SK-N-DZ (cell line): ENCODE measurements at regions not wholly inside any gene's neighbourhood (a gene's known extent, or its start where the extent isn't known, plus 50 kb on each side); places are given as distances from the start of the nearest gene placed in this dataset.

ENCODE experiments used
- DNase-seq: peaks from one replicate; pipeline ENCODE4 v3.0.0-alpha.2; 2015; ENCODE audit warnings: low spot score

DNA sequence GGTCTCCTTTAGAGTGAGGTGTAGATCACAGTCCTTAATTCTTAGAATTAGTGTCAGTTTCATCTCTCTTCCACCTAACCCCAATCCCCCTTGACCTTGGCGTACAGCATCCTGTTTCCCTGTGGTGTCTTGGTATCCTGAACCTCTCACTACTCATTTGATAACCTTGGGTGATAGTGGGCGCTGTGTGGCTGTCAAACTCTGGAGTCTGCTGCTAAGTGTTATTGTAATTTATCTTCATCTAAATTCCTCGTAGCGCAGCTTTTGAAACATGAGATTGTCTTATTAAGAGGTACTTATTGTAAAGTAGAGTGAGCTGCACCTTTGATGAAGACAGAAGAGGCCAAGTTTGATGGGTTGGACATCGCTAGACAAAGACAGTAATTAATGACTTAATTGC is 222.6 kb upstream of the SPRED2 start:
- DNase-seq = peak; percentile 67

DNA sequence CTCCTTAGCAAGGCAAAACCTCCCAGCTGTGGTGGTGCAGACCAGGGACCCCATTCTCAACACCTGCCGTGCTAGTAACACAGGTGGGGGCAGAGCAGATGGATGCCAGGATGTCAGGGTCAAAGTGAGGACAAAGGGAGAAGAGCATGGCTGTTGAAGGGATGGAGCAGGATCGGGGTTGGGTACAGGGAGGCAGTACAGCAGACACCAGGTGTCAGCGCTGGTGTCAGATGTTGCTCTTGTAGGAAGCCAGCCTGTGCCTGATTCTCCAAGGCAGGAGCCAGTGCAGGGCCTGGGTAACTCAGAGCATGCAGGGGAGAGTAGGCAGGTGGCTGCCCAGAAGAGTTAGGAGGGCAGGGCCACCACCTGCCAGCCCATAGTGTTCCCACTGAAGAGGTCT is 222.1 kb upstream of the SPRED2 start:
- peak; percentile 59 for DNase-seq

DNA sequence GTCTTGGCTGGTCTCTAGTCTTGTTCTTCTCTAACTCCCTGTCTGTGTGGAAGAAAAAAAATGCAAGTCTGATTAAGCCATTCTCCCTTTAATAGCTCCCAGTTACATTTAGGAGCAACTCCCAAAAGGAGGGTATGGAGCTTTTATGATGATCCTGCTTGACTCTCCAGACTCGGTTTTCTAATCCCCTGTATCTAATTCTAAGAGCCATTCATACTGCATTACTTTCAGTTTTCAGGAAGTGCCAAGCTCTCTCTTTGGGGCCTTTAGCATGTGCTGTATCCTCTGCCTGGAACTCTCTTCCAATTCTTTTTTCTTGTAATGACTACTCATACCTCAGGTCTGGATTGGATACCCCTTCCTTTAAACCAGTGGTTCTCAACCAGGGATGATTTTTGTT is 219.7 kb upstream of the SPRED2 start:
- no peak for DNase-seq

DNA sequence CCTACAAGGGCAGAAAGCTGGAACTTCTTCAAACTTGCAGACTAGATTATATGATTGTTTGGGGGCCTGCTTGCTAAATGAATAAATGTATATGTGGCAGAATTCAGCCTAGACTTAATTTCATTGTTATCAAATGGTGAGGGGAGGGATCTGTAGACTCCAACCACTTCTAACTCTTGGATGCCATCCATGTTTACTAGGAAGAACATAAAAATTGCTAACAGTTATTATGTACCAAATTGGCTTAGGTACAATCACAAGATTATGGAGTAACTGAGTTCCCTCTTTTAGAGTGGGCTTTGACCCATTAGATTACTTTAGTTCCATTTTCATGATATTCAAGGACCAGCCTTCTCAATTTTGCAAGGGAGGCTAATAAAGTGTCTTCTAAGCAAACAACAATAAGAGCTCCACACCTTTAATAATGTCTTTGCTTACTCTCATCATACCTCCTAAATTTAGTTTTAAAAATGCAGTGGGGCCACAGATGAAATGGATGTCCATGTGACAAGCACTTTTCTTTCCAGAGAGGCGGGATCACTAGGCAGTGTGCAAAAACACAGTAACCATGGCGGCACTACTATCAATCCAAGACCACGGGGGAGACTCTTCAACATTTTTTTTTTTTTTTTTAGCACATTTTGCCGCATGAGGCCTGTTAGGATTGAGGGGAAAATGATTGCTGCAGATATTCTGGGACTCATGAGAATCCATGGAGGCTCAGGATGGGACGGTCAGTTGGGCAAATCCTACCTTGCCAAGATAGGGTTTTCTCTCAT is 217.6 kb upstream of the SPRED2 start:
- DNase-seq = no peak

DNA sequence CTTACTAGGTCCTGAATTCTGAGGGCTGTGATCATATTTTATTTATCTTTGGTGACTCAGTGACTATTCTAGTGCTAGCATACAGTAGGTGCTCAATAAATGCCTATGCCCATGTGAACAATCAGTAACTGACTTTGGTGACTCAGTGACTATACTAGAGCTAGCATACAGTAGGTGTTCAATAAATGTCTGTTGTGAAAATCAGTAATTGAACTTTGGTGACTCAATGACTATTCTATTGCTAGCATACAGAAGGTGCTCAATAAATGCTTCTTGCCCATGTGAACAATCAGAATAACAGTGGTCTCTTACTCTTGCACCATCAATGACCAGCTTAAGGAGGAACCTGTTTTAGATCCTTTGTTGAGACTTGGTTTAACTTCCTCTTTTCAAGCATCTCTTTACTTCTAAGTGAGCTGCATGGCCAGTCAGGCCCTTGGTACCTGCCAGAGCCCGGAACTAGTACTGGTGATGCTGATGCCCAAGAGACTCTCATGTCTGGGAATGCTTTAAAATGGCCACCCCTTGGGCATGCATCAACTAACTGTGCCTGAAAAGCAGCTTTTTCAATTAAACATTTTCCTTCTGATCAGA is 214.9 kb upstream of the SPRED2 start:
- no peak for DNase-seq

DNA sequence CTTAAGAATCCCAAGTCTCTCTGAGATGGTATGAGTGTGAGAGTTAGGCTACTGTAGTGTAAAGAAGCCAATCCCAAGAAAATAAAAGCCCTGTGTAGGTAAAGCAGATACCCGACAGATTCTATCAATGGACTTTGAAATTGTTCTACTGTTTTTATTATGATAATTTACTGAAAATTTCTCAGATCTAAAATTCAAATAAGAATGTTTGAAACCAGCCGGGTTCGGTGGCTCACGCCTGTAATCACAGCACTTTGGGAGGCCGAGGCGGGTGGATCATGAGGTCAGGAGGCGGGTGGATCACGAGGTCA is 208.3 kb upstream of the SPRED2 start:
- DNase-seq = no peak

DNA sequence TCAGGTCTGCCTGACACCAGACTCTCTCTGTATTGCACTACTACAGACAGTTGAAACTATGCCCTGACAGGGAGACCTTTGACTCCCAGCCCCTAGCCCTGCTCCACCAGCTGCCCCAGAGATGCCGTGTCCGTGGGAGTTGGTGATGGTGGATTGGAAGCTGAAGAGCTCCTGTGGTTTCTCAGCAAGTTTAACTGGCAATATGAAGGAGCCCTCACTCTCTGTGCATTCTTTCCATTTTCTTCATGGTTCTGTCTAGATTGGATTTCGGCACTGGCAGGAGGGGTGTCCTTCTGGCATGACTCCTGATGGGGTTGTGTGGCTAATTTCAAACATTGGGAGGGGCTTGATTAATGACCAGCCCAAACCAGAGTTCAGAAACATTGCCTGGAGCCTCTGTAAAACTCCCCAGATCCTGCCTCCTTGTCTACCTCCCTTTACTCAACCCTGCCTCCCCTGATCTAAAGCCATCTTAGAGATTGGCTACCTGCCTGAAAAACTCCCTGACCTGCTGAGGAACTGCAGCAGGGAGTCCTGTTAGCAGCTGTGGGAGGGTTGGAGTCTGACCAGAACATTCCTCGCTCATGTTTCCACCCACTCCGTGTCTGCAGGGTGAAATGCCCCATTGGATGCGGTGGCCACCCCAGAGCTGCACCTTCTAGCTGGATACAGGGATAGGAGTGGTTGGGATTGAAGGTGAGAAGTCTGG is 206.9 kb upstream of the SPRED2 start:
- DNase-seq = no peak

DNA sequence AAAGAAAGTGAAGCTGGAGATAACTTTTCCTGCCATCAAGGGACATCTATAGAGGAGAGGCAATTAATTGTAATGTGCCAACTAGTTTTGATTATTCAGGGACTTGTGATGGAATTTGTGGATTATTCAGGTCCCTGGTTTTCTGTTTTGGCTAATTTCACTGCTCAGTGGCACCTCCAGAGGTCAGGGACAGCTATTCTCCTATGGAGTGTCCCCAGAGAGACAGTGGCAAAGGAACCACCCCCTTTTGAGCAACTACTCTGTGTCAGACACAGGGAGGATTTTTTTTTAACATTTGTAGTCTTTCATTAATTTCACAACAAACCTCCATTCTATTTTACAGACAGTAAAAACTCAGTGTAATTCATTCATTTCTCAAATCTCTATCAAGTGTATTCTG is 206.0 kb upstream of the SPRED2 start:
- DNase-seq = no peak

DNA sequence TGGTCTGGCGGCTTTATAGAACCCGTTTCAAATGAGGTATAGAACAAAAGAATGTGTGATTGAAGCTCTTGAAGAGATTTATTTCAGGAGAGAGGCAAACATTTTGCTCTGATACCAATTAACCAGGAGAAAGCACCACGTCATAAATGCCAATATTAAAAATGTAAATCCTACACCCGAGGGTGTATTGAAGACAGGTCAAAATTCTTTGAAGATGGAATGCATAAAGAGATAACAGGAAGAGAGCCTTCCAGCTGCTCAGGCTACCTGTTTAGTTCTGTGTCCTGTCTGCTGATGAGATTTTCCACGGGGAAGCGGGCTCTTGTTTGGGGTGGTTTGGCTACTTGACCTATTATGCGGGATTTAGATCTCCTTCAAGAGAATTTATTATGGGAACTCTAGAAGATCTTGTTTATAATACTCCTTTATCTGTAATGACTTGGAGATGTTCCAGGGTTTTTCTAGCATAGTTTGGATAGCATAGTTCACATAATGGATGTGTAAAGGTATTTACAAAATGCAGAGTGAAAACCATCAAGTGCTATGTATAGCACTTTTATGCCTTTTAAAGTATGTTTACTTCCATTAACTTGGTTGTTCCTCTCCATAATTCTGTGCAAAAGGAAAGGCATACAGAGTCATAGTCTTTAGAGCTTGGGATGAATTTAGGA is 204.5 kb upstream of the SPRED2 start:
- DNase-seq = no peak

DNA sequence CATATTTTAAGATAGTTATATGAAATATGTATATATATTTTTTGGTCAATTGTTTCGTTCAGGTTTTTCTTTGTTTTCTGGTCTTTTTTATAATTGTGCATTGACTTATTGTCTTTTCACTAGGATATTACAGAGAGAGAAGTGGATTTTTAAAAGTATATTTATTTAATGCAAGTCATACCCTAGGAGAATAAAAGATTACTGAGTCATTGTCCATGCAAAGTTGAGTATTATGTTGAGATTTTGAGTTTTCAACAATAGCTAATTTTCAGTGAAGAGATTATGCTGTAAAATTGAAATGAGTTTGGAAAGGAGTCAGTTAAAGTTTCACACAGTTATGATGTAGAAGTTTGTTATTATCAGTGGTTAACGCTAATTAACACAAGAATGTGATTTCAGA is 203.6 kb upstream of the SPRED2 start:
- DNase-seq = no peak

DNA sequence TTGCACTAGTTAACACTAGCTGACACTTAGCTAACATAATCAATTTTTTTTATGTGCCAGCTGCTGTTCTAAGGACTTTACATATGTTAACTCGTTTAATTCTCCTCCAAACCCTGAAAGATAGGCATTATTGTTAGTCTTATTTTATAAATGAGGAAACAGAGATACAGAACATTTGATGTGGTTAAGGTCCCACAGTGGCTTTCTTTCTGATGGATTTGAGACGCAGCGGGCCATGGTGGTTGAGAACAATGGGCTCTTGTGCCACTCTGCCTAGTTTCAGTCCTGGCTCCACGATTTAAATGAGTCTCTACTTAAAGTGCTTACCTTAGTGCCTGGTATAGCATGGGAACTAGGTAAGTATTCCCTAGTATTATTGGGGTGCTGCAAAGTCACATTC is 201.9 kb upstream of the SPRED2 start:
- DNase-seq = no peak

DNA sequence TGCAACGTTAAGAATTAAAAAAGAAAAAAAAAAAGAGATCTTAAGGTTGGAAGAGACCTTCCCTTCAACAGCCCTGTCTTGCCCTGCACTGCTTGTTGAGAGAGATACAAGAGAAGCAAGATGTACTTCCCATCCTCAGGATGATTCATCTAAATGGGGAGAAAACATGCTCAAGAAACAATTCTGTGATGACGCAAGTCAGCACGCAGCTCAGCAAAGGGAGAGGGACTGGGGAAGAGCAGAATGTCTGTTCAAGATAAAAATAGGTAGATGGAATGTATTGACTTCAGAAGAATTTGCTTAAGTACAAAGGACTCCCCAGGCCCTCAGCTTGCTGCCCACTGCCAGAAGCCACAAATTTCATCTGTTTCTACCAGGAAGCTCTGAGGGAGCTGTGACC is 198.2 kb upstream of the SPRED2 start:
- no peak for DNase-seq

DNA sequence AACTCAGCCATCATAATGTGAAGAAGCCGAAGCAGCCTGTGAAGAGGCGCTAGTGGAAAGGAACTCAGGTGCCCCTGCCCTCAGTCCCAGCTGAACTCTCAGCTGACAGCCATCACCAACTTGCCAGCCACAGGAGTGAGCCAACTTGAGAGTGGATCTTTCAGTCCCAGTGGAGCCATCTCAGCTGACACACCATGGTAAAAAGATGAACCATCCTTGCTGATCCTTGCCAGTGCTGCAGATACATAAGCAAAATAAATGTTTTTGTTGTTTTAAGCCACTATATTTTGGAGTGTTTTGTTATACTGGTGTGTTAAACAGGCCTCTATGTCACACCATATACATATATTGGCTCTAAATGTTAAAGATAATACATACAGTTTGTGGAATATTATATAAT is 195.8 kb upstream of the SPRED2 start:
- DNase-seq = no peak

DNA sequence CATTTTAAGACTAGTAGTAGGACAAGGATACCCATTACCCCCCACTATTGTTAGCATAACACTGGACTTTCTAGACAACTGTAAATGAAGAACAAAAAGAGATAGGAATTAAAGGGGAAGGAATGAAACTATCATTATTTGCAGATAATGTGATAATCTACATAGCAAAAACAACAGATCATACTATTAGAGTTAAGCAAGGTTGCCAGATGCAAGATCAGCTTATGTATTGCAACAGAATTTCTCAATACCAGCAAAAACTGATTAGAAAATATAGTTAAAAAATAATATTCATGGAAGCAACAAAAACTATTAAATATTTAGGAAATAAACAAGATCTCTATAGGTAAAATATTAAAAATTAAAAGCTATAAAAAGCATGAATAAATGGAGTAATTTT is 194.4 kb upstream of the SPRED2 start:
- no peak for DNase-seq

DNA sequence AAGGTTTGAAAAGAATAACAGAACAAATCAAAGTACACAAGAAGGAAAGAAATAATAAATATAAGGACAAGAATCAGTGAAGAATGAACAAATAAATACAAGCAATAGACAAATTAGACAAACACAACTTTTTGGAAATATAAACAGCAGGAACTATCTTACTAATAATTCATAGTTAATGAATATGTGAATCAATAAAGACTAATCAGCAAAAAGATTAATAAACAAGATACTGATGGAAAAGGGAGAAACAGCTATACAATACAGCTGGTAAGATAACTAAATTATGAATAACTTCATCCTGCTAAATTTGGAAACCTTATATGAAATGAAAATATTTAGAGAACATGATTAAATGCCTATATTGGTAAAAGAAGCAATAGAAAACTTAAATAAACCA is 193.6 kb upstream of the SPRED2 start:
- no peak for DNase-seq

DNA sequence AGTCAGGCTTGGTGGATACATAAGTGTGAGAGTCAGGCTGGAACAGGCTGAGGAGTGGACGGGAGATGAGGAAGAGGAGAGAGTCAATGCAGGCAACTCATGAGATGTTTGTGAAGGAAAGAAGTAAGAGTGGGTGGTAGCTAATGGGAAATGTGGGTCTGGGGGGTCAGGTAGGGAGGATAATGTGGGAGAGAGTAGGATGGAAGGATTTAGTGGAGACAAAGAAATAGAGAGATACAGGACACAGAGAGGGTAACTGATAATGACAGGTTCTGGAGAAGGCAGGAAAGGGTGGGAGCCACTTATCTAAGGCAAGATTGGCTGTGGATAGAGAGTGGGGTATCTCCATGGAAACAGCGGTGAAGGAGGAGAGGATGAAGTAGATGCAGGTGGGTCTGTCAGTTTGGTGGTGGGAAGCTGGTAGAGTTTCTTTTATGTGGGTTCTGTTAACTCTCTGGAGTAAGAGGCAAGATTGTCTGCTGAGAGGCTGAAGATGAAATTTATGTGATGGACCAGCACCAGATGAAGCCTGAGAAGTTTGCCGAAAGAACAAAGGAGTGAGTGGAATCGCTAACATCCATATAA is 190.6 kb upstream of the SPRED2 start:
- no peak for DNase-seq

DNA sequence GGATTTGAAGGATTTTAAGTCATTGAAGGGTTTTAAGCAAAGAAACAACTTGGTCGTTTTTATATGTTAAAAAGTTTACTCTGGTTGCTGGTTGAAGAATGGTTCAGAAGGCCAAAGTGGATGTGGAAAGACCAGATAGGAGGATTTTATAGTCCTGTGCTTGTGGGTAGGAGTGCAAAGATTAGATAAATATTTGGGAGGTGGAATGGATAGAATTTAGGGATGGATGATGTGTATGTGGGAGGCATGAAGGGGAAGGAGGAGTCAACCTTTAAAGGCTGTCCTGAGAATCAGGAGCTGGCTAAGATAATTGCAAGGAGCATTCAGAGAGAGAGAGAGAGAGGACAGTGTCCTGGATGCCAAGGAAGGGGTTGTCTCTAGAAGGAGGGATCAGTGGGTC is 190.1 kb upstream of the SPRED2 start:
- no peak for DNase-seq

DNA sequence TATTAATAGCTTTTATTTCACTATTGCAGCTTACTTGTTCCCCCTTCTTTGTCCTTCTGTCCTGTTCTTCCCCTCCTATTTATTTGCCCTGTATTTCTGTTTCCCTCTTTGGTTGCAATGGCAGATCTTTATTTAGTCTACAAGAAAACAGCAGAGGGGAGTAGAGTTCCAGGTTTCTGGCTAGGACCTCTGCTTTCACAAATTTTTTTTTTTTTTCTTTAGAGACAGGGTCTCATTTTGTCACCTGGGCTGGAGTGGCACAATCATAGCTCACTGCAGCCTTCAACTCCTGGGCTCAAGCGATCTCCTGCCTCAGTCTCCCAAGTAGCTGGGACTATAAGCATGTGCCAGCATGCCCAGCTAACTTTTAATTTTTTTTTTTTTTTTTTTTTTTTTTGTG is 188.1 kb upstream of the SPRED2 start:
- DNase-seq = no peak

DNA sequence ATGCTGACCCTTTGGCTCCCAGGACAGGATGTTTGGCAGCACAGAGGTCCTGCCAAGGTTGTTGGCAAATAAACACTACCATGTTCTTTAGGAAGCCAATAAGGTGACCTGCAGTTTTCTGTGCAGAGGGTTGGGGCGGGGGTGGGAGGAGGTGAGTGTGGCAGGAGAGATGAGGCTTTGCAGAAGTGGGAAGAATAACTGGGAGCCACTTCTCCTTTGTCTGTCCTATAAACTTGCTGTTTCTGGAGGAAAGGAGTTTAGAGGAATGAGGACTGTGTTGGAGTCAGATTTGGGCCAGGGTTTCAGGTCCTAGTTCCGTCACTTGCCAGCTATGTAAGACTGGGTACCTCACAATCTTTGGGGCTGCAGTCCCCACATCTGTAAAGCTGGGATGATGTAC is 187.6 kb upstream of the SPRED2 start:
- DNase-seq = no peak

DNA sequence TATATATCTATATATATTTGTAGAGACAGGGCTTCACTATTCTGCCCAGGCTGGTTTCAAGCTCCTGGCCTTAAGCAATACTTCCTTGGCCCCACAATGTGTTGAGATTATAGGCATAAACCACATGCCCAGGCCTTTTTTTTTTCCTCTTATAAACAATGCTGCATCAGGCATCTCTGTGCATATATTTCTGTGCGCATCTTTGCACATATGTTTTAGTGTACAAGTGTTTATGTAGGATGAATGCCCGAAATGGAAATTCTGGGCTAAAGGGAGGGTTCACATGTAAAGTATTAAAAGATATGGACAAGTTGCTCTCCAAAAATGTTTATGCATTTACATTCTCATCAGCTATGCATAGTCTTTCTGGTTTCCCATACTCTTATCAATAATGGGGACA is 183.2 kb upstream of the SPRED2 start:
- no peak for DNase-seq

DNA sequence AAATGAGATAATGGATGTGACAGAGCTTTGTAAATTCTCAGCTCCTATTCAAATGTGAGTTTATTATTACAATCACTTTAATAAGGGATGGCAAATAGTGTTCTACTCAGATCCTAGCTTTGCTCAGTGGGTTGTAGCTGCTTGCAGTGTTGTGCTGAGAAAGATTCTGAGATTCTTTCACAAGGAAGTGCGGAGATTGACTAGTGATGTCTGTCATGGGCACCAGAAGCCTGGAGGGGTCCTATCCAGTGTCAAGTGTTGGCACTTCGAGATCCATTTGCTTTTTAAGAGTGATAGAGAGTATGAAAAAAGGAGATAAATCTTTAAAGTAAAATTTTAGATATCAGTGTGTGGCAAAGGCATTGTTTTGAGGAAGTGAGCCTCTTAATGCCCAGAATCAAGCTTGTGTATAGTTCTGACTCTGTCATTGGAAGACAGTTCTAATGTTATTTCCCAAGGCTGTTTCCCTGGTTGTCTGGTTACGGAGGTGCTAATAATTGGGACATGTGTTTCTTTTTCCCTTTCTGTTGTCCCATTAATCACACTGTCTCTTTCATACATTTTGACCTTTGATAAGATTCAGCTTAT is 181.7 kb upstream of the SPRED2 start:
- no peak for DNase-seq

DNA sequence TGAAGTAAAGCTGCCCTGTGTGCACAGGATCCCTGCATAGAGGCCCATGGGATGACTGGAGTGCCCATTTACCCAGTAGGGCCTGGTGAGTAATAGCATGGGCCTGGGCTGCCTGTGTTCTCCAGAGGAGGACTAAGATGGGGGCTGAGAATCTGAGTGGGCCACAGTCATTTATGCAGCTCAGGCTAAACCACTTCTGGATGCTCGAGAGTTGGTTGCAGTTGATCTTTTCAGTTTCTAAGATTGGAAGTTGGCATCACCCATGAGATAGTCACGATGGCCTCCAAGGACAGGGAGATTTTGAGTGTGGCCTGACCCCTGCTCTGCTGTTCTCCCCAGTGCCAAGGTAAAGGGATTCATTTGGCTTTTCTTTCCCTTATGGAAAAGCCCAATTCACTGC is 179.1 kb upstream of the SPRED2 start:
- no peak for DNase-seq
